H9 (cell line): ENCODE measurements at regions not wholly inside any gene's neighbourhood (a gene's known extent, or its start where the extent isn't known, plus 50 kb on each side); places are given as distances from the start of the nearest gene placed in this dataset.
A peak's percentile ranks its signal among the peaks of the same experiment; 100 is the strongest.

Experiments
- DNase-seq: peaks from one replicate; pipeline ENCODE4 v3.0.0-alpha.2; 2017
- H2AFZ ChIP-seq: one replicate; pipeline ENCODE4 v1.6.1; 2013; ENCODE audit warnings: mild to moderate bottlenecking, low read length, control low read depth, moderate library complexity
- H2AK5ac ChIP-seq: 2 replicates; pipeline ENCODE4 v1.6.1; 2013; ENCODE audit warnings: low read length, control low read depth, mixed read lengths; ENCODE audit not compliant: insufficient read length
- H2BK120ac ChIP-seq: one replicate; pipeline ENCODE4 v1.6.1; 2013; ENCODE audit warnings: low read depth, mild to moderate bottlenecking, low read length, control low read depth, inconsistent platforms; ENCODE audit not compliant: poor library complexity, severe bottlenecking
- H2BK12ac ChIP-seq: 2 replicates; pipeline ENCODE4 v1.6.1; 2013; ENCODE audit warnings: low read length, control low read depth, mixed read lengths, low read depth; ENCODE audit not compliant: insufficient read length
- H2BK15ac ChIP-seq: 2 replicates; pipeline ENCODE4 v1.6.1; 2013; ENCODE audit warnings: low read depth, low read length, control low read depth
- H2BK20ac ChIP-seq: one replicate; pipeline ENCODE4 v1.6.1; 2013; ENCODE audit warnings: low read depth, mild to moderate bottlenecking, low read length, control low read depth, inconsistent platforms; ENCODE audit not compliant: poor library complexity, severe bottlenecking
- H2BK5ac ChIP-seq: 2 replicates; pipeline ENCODE4 v1.6.1; 2013; ENCODE audit warnings: low read length, control low read depth, mixed read lengths; ENCODE audit not compliant: insufficient read length
- H3K14ac ChIP-seq: 2 replicates; pipeline ENCODE4 v1.6.1; 2013; ENCODE audit warnings: low read length, control low read depth; ENCODE audit not compliant: insufficient read depth
- H3K18ac ChIP-seq: 2 replicates; pipeline ENCODE4 v1.6.1; 2013; ENCODE audit warnings: low read depth, mild to moderate bottlenecking, mixed read lengths, low read length, control low read depth; ENCODE audit not compliant: insufficient read length
- H3K23ac ChIP-seq: 2 replicates; pipeline ENCODE4 v1.6.1; 2013; ENCODE audit warnings: low read length, control low read depth, mixed read lengths, low read depth; ENCODE audit not compliant: insufficient read length
- H3K23me2 ChIP-seq: 2 replicates; pipeline ENCODE4 v1.6.1; 2013; ENCODE audit warnings: low read depth, mild to moderate bottlenecking, mixed read lengths, low read length, control low read depth; ENCODE audit not compliant: insufficient read length, poor library complexity, severe bottlenecking
- H3K27ac ChIP-seq: 2 replicates; pipeline ENCODE4 v1.5.1; 2013; ENCODE audit warnings: low read length, control low read depth, mixed read lengths, low read depth; ENCODE audit not compliant: insufficient read length
- H3K27me3 ChIP-seq: 2 replicates; pipeline ENCODE4 v1.6.1; 2013; ENCODE audit warnings: low read length, control low read depth, inconsistent platforms; ENCODE audit not compliant: insufficient read depth
- H3K4ac ChIP-seq: 2 replicates; pipeline ENCODE4 v1.6.1; 2013; ENCODE audit warnings: low read depth, mild to moderate bottlenecking, control low read depth, inconsistent platforms, low read length, moderate library complexity
- H3K4me1 ChIP-seq: 2 replicates; pipeline ENCODE4 v1.6.1; 2013; ENCODE audit warnings: low read length, control low read depth, inconsistent platforms; ENCODE audit not compliant: insufficient read depth
- H3K4me2 ChIP-seq: 2 replicates; pipeline ENCODE4 v1.6.1; 2013; ENCODE audit warnings: low read length, control low read depth, mixed read lengths; ENCODE audit not compliant: insufficient read length, insufficient read depth
- H3K56ac ChIP-seq: 2 replicates; pipeline ENCODE4 v1.6.1; 2013; ENCODE audit warnings: low read depth, mild to moderate bottlenecking, mixed read lengths, low read length, control low read depth; ENCODE audit not compliant: insufficient read length
- H3K79me1 ChIP-seq: 2 replicates; pipeline ENCODE4 v1.6.1; 2013; ENCODE audit warnings: low read depth, mild to moderate bottlenecking, moderate library complexity, low read length, control low read depth, inconsistent platforms; ENCODE audit not compliant: insufficient read depth, poor library complexity, severe bottlenecking
- H3K79me2 ChIP-seq: 2 replicates; pipeline ENCODE4 v1.6.1; 2013; ENCODE audit warnings: low read length, control low read depth, inconsistent platforms; ENCODE audit not compliant: insufficient read depth
- H3K9ac ChIP-seq: 2 replicates; pipeline ENCODE4 v1.6.1; 2013; ENCODE audit warnings: low read length, control low read depth, mixed read lengths; ENCODE audit not compliant: insufficient read length; ENCODE audit errors: extremely low read depth
- H3K9me3 ChIP-seq: one replicate; pipeline ENCODE4 v1.6.1; 2013; ENCODE audit warnings: low read depth, low read length, inconsistent platforms; ENCODE audit not compliant: control insufficient read depth
- H3T11ph ChIP-seq: one replicate; pipeline ENCODE4 v1.6.1; 2013; ENCODE audit warnings: mild to moderate bottlenecking, low read length, control low read depth, inconsistent platforms
- H4K20me1 ChIP-seq: one replicate; pipeline ENCODE4 v1.6.1; 2013; ENCODE audit not compliant: control insufficient read depth, insufficient read length, insufficient read depth
- H4K5ac ChIP-seq: 2 replicates; pipeline ENCODE4 v1.6.1; 2013; ENCODE audit warnings: low read depth, mild to moderate bottlenecking, mixed read lengths, low read length, control low read depth; ENCODE audit not compliant: insufficient read length
- H4K8ac ChIP-seq: replicated peaks from 2 replicates; pipeline ENCODE4 v1.6.1; 2013; ENCODE audit warnings: low read length, control low read depth, mixed read lengths, low read depth; ENCODE audit not compliant: insufficient read length
- H4K91ac ChIP-seq: 2 replicates; pipeline ENCODE4 v1.6.1; 2013; ENCODE audit warnings: low read depth, mild to moderate bottlenecking, moderate library complexity, mixed read lengths, low read length, control low read depth; ENCODE audit not compliant: insufficient read length
- H3K27ac Mint-ChIP-seq, 3 experiments: 2 replicates in 2 of 3; 3 replicates in 1 of 3; pipeline ENCODE4 v1.8.0; 2020 to 2021; ENCODE audit warnings: mixed read lengths in 3 of 3, mild to moderate bottlenecking in 1 of 3, moderate library complexity in 1 of 3
- H3K27me3 Mint-ChIP-seq: 2 replicates; pipeline ENCODE4 v1.8.0; 2021; ENCODE audit warnings: low read depth, mild to moderate bottlenecking, moderate library complexity, mixed read lengths
- H3K36me3 Mint-ChIP-seq, 3 experiments: 2 replicates in 2 of 3; 3 replicates in 1 of 3; pipeline ENCODE4 v1.8.0; 2020 to 2021; ENCODE audit warnings: low read depth in 3 of 3, mixed read lengths in 3 of 3; ENCODE audit not compliant: insufficient read depth in 1 of 3
- H3K4me1 Mint-ChIP-seq, 2 experiments: 2 replicates each; pipeline ENCODE4 v1.8.0; 2020; ENCODE audit warnings: mixed read lengths in 2 of 2
- H3K4me3 Mint-ChIP-seq, 2 experiments: 2 replicates in 1 of 2; 3 replicates in 1 of 2; pipeline ENCODE4 v1.8.0; 2020 to 2021; ENCODE audit warnings: mild to moderate bottlenecking in 2 of 2, mixed read lengths in 2 of 2, moderate library complexity in 1 of 2
- H3K9me3 Mint-ChIP-seq, 2 experiments: 2 replicates in 1 of 2; 3 replicates in 1 of 2; pipeline ENCODE4 v1.8.0; 2020; ENCODE audit warnings: mild to moderate bottlenecking in 2 of 2, mixed read lengths in 2 of 2, moderate library complexity in 1 of 2
- WGBS: extraction: QIAGEN DNeasy Blood & Tissue Kit; methylation state at CpG from one replicate; pipeline ENCODE4 v1.1.7; 2013; ENCODE audit warnings: missing lambda C conversion rate, low lambda C conversion rate, mixed read lengths; ENCODE audit not compliant: insufficient read length; ENCODE audit errors: extremely low coverage; 5-methylcytosine and 5-hydroxymethylcytosine counted together
- TF ChIP-seq, protein P1 (sequence below): fragments of 200-600 bp; sonication (generic); conservative IDR thresholded peaks from 3 replicates; pipeline ENCODE4 v1.8.0; 2021; ENCODE audit warnings: antibody characterized with exemption, mild to moderate bottlenecking

DNA sequence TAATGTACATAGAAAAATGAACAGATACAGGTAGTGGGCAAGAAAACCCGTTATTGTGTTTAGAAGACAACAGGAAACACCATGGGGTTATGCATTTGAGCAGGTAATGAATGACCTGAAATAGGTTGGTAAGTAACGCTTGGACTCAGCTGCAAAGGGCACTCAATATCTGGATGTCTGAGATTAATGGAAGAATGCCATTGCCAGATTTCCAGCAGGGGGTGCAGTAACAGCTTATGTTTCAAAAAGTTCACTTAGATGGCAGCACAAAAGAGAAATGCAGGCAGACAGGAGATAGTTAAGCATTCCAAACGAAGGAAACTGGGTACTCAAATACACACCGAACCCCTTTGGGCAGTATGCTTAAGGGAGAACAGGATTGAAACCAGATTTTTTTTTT is 285.5 kb upstream of the VLDLR start:
- H4K20me1 ChIP-seq, result no peaks in the 10 kb centered on the region
- H3K4ac ChIP-seq, result no peak overlapping the region
- no peak overlapping the region for H3K27ac ChIP-seq
- no peak overlapping the region for H3T11ph ChIP-seq
- Mint-ChIP-seq H3K27me3 (no peaks in the 10 kb centered on the region), H3K4me1 (peaks cover 2 to 10% of the 10 kb centered on the region in 2 experiments; a peak in 3 of 4 replicates), H3K9me3 (peaks cover 0 to 3% of the 10 kb centered on the region in 2 experiments; a peak in 1 of 5 replicates), H3K4me3 (no peak overlapping the region), H3K36me3 (no peaks in the 10 kb centered on the region), H3K27ac (no peak overlapping the region)
- no peak overlapping the region for H4K5ac ChIP-seq
- no peak overlapping the region for H3K14ac ChIP-seq
- H3K4me2 ChIP-seq, result no peak overlapping the region
- H3K79me2 ChIP-seq, result no peaks in the 10 kb centered on the region; the same call in 1 of the 2 replicates
- H3K4me1 ChIP-seq, result no peaks in the 10 kb centered on the region
- no peak overlapping the region for H3K18ac ChIP-seq
- H4K91ac ChIP-seq, result no peak overlapping the region
- no peaks in the 10 kb centered on the region for H3K9me3 ChIP-seq
- no CpG with 5 or more reads among the region's 4 CpGs for WGBS
- no peaks in the 10 kb centered on the region for H3K79me1 ChIP-seq
- H4K8ac ChIP-seq, result no peak overlapping the region
- H3K56ac ChIP-seq, result no peak overlapping the region
- H3K23me2 ChIP-seq, result no peaks in the 10 kb centered on the region
- no peak for DNase-seq
- no peak overlapping the region for H2BK5ac ChIP-seq
- no peak overlapping the region for H2AK5ac ChIP-seq
- H2BK20ac ChIP-seq, result no peak overlapping the region
- no peak overlapping the region for H3K9ac ChIP-seq
- H2AFZ ChIP-seq, result no peak overlapping the region
- H2BK12ac ChIP-seq, result no peak overlapping the region
- TF ChIP-seq, protein P1, sequence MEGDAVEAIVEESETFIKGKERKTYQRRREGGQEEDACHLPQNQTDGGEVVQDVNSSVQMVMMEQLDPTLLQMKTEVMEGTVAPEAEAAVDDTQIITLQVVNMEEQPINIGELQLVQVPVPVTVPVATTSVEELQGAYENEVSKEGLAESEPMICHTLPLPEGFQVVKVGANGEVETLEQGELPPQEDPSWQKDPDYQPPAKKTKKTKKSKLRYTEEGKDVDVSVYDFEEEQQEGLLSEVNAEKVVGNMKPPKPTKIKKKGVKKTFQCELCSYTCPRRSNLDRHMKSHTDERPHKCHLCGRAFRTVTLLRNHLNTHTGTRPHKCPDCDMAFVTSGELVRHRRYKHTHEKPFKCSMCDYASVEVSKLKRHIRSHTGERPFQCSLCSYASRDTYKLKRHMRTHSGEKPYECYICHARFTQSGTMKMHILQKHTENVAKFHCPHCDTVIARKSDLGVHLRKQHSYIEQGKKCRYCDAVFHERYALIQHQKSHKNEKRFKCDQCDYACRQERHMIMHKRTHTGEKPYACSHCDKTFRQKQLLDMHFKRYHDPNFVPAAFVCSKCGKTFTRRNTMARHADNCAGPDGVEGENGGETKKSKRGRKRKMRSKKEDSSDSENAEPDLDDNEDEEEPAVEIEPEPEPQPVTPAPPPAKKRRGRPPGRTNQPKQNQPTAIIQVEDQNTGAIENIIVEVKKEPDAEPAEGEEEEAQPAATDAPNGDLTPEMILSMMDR, result peak; percentile 30; the same call in 2 of the 3 replicates
- H3K23ac ChIP-seq, result no peak overlapping the region
- no peak overlapping the region for H2BK15ac ChIP-seq
- no peak overlapping the region for H2BK120ac ChIP-seq
- H3K27me3 ChIP-seq, result no peaks in the 10 kb centered on the region
